AG20443 (cell line): ENCODE measurements at regions not wholly inside any gene's neighbourhood (a gene's known extent, or its start where the extent isn't known, plus 50 kb on each side); places are given as distances from the start of the nearest gene placed in this dataset.
A peak's percentile ranks its signal among the peaks of the same experiment; 100 is the strongest.

Experiments used
- DNase-seq: peaks from one replicate; pipeline ENCODE4 v3.0.0; 2012; ENCODE audit warnings: low spot score, mixed read lengths

- no peak for DNase-seq
Measured at GRCh38 chr4:27846951-27847350, 986.3 kb downstream of the STIM2 start.

DNA sequence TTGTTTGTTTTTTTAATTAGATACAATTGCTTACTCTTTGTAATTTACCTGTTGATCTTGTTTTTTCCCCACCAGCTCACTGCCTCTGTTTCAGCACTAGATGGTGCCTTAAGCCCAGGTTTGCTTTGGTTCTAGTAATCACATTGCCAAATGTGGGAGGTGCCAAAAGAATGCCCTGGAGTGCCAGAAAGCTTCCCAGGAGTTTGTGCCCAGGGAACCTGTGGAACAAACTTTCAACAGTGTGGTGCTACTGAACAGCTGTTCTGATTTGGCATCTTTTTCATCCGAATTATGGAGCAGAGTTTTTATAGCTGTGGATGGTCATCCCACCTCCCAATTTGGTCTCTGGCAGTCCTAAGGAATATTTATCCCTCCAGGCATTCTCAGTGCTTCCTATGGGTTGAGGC is 1000.7 kb downstream of the STIM2 start:
- DNase-seq: peak; percentile 4

GRCh38 chr4:27861802-27862201 is 1001.2 kb downstream of the STIM2 start:
- no peak for DNase-seq

DNA sequence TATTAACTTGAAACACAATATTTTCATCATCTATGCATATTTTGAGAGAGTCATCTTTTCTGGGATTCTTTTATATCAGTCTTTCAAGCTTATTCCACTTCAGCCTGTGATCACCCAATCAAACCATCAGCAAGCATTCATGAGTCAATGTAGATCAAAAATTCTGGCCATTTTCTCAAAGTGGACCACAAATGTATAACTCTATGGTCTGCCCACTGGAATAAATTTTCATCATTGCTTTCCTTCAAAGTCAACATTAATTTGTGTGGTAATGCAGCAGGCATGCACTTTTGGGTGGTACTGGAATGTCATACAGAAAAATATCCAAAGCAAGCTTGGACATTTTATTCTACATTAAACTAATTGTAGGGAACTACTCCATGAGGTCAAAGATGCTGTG is 1013.0 kb downstream of the STIM2 start:
- no peak for DNase-seq

GRCh38 chr4:27881705-27882104 is 1021.1 kb downstream of the STIM2 start:
- no peak for DNase-seq

DNA sequence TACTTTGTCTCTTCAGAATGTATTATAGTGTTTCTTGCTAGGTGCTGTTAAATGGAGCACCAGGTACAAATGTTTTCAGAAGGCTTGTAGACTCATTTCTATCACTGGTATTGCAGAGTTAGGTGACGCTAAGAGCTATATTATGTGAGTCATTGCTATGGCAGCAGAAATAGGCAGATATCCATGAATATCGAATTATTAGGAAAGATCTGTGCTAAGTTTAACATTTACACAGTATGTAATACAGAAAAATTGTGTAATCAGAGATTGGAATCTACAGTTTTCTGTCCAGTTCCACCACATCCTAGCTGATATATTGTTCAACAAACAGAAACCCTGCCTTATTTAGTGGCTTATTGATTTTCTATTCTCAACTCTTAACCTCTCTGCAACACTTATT is 1025.5 kb downstream of the STIM2 start:
- no peak for DNase-seq

- no peak for DNase-seq
Measured at GRCh38 chr4:27887646-27888045, 1027.0 kb downstream of the STIM2 start.

DNA sequence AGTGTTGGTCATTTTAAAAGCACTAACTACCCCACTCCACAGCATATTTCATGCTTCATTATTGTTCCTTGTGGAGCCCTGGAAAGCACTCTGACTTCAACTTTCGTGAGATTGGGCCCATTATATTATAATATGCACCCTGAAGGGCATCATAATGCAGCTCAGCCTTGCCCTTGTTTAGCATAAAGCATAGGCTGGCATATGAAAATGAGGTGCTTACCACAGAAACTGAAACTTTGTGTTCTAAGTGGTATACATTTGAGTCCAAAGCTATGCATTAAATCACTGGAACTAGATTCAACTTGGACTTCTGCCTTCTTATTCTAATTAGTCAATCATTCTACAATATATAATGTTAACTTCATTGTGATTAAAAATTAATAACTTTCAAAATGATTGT is 1027.9 kb downstream of the STIM2 start:
- DNase-seq: no peak

DNA sequence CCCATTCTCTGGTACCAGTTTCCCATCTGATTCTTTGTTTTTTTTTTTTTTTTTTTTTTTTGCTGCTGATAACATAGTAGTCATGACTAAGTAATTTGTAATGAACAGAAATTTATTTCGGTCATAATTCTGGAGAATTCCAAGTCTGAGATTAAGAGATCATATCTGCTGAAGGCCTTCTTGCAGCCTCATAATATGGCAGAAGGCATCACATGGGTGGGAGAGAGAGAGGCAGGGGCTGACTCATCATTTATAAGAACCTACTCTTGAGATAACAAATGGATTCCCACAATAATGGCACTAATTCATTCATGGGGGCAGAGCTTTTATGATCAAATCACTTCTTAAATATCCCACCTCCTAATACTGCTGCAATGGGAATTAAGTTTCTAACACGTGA is 1034.3 kb downstream of the STIM2 start:
- DNase-seq: no peak

DNA sequence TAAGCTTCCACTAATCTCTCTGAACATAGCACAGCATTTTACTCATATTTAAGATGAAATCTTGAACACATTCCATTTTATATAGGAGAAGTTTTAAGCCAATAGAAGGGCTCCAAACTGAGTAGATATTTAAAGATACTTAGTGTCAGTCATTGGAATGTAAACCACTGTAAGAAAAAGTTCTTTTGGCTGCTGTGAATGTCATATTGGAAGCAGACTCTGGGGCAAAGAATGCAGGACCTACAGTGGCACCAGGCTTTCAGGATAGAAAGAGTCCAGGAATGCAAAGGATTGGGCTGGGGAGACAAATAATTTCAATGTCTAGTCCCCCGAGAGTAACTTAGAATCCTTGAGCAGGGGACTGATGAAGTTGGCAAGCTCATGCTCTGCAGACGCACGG is 1047.7 kb downstream of the STIM2 start:
- DNase-seq: no peak

- no peak for DNase-seq
Measured at GRCh38 chr4:27910227-27910626, 1049.6 kb downstream of the STIM2 start.

DNA sequence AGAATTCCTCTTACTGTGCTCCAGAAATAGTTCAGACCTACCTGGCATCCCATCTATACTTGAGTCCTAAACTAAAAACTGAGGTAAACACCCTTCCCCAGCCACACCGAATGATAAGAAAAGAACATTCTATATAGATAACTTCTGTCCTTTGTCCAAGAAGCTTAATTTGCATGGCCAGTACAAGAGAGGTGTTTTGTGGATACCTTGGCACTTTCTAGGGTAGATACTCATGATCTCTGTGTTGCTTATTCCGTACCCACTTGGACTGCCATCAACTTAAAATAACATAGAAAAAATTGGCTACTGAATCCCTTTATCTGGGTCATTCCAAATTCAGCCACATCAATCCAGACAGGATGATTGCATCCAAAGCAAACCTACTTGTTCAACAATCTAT is 1050.4 kb downstream of the STIM2 start:
- DNase-seq: no peak

DNA sequence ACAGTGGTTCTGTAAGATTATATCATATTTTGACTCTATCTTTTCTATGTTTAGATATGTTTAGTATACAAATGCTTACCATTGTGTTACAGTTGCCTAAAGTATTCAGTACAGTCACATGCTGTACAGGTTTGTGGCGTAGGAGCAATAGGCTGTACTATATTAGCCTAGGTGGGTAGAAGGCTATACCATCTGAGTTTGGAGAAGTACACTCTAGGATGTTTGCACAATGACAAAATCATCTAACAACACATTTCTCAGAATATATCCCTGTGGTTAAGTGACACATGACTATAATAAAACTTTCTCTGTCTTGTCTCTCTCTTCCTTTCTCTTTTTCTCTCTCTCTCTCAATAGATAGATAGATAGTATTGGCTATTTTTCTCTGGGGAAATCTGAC is 1053.1 kb downstream of the STIM2 start:
- DNase-seq: no peak

- DNase-seq: no peak
Measured at GRCh38 chr4:27915822-27916221, 1055.2 kb downstream of the STIM2 start.

GRCh38 chr4:27916452-27917184 is 1056.0 kb downstream of the STIM2 start:
- no peak for DNase-seq

- no peak for DNase-seq
Measured at GRCh38 chr4:27917381-27917780, 1056.7 kb downstream of the STIM2 start.

DNA sequence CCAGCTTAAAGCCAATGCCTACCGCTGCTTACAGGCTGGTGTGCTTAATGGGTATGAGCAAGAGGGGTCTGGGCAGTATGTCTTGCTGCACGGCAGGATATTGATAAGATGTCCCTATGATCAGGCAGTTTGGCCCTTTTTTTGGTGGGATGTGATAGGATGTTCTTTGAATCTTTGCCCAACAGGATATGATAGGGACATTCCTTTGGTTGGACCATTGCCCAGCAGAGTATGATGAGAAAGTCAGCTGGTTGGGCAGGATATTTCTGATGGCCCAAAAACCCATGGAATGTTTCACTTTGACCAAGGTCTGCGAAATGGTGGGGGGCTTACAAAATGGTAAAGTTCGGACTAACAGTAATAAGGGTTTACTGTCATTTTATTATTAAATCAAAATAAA is 1060.6 kb downstream of the STIM2 start:
- DNase-seq: no peak

- no peak for DNase-seq
Measured at GRCh38 chr4:27928761-27929540, 1068.3 kb downstream of the STIM2 start.

- no peak for DNase-seq
Measured at GRCh38 chr4:27930291-27930690, 1069.7 kb downstream of the STIM2 start.

GRCh38 chr4:27930976-27931375 is 1070.3 kb downstream of the STIM2 start:
- DNase-seq: no peak

GRCh38 chr4:27931584-27931983 is 1070.9 kb downstream of the STIM2 start:
- no peak for DNase-seq

GRCh38 chr4:27934871-27935270 is 1074.2 kb downstream of the STIM2 start:
- no peak for DNase-seq

DNA sequence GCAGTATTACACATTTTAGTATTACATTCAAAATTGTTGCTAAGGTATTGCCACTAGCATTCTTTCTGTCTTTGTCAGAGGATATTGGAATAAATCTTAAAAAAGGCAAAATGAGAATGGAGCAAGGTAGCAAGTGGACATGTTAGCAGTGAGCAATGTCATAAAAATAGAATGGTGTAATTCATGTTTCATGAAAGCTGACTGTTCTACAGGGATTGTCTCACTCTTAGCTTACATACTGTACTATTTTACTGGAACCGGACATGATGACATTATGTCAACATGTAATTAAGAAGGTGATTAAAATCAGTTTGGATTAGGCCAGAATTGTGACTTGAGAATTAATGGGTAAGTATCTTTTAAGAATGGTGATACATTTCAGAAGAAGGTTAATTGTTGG is 1086.2 kb downstream of the STIM2 start:
- no peak for DNase-seq

DNA sequence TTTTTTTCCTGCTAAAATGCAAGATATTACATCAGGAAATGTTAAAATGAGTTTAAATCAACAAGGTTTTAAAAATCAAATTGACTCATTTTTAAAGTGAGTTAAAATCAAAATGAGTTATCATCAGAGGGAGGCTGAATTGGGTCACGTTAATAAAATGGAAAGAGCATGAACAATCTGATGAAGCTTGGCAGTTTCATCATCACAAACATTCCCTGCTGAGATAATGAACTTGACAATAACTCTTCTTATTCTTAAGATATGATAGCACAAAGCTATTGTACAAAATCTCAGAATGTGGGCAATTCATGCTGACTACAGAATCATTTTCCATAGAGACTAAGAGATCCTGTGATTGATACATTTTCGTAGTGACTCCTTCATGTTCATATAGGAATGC is 1086.7 kb downstream of the STIM2 start:
- no peak for DNase-seq
